CD4-positive, alpha-beta T cell (primary cell): ENCODE measurements at regions not wholly inside any gene's neighbourhood (a gene's known extent, or its start where the extent isn't known, plus 50 kb on each side); places are given as distances from the start of the nearest gene placed in this dataset.
"Not testable (repeated sequence)": the region's sequence is repeated elsewhere in the genome, so short reads cannot be mapped to it uniquely, and the experiment has no call there.

Experiments used
- ATAC-seq: fragments of 200-7000 bp; cut with Tn5 transposase; one replicate; pipeline ENCODE4 v1.10.0; 2022; ENCODE audit warnings: mild to moderate bottlenecking; ENCODE audit not compliant: poor library complexity
- CTCF ChIA-PET: fragments of 350-600 bp; sonication (Branson Sonifier 250); formaldehyde crosslinking; loops from one replicate; lab custom pipeline; 2021; ENCODE audit warnings: antibody characterized with exemption, inconsistent platforms; lab: Charles Lee
- POLR2A ChIA-PET: fragments of 350-600 bp; sonication (Branson Sonifier 250); formaldehyde crosslinking; loops from one replicate; lab custom pipeline; 2021; ENCODE audit warnings: antibody characterized with exemption, inconsistent platforms; lab: Charles Lee
- DNase-seq, 14 experiments: peaks; one replicate each; pipeline ENCODE4 v3.0.0-alpha.2; 2013 to 2020; ENCODE audit warnings: mixed read lengths in 2 of 14
- H3K27ac ChIP-seq, 2 donors: one replicate each; pipeline versions ENCODE4 v1.5.1 to v1.7.0; 2013; ENCODE audit warnings: low read length in 2 of 2, low read depth in 1 of 2, mild to moderate bottlenecking in 1 of 2
- H3K27me3 ChIP-seq, 2 experiments: 1 replicate in 1 of 2; 2 replicates in 1 of 2; pipeline versions ENCODE4 v1.6.1 to v1.7.0; 2013; ENCODE audit warnings: low read length in 2 of 2, control low read depth in 1 of 2, mild to moderate bottlenecking in 1 of 2, moderate library complexity in 1 of 2; ENCODE audit not compliant: insufficient read depth in 2 of 2, control insufficient read depth in 1 of 2
- H3K36me3 ChIP-seq: one replicate; pipeline ENCODE4 v1.6.1; 2013; ENCODE audit warnings: low read length, control low read depth; ENCODE audit not compliant: insufficient read depth
- H3K4me1 ChIP-seq: one replicate; pipeline ENCODE4 v1.6.1; 2013; ENCODE audit warnings: low read length, control low read depth; ENCODE audit not compliant: insufficient read depth
- H3K4me3 ChIP-seq: one replicate; pipeline ENCODE4 v1.5.1; 2013; ENCODE audit warnings: mild to moderate bottlenecking, low read length, moderate library complexity
- H3K9me3 ChIP-seq, 2 experiments: 1 replicate in 1 of 2; 2 replicates in 1 of 2; pipeline versions ENCODE4 v1.6.1 to v1.7.0; 2013; ENCODE audit warnings: low read length in 2 of 2, mild to moderate bottlenecking in 2 of 2, control low read depth in 1 of 2, moderate library complexity in 1 of 2; ENCODE audit not compliant: control insufficient read depth in 1 of 2, insufficient read depth in 1 of 2
- H3K27ac Mint-ChIP-seq: one replicate; pipeline ENCODE4 v1.8.0; 2020; ENCODE audit warnings: mixed read lengths
- H3K27me3 Mint-ChIP-seq: one replicate; pipeline ENCODE4 v1.8.0; 2021; ENCODE audit warnings: mixed read lengths
- H3K36me3 Mint-ChIP-seq: one replicate; pipeline ENCODE4 v1.8.0; 2021; ENCODE audit warnings: low read depth, mixed read lengths
- H3K4me1 Mint-ChIP-seq: one replicate; pipeline ENCODE4 v1.8.0; 2021; ENCODE audit warnings: low read depth, mixed read lengths
- H3K4me3 Mint-ChIP-seq: one replicate; pipeline ENCODE4 v1.8.0; 2020; ENCODE audit warnings: mild to moderate bottlenecking, mixed read lengths
- H3K9me3 Mint-ChIP-seq: one replicate; pipeline ENCODE4 v1.8.0; 2020; ENCODE audit warnings: mixed read lengths
- intact Hi-C, 2 experiments: fragments of 100-400 bp; cut with DNase I in 1 of 2; cut with micrococcal nuclease in 1 of 2; formaldehyde crosslinking; loops; one replicate each; pipeline versions ENCODE4 v1.15.1 to v1.9.0; 2023 to 2025; cut with DNase I, micrococcal nuclease
- TF ChIP-seq, protein P1 (sequence below): fragments of 200-600 bp; IDR thresholded peaks from one replicate; pipeline ENCODE4 v1.8.0; 2022; ENCODE audit warnings: antibody characterized with exemption, mild to moderate bottlenecking

DNA sequence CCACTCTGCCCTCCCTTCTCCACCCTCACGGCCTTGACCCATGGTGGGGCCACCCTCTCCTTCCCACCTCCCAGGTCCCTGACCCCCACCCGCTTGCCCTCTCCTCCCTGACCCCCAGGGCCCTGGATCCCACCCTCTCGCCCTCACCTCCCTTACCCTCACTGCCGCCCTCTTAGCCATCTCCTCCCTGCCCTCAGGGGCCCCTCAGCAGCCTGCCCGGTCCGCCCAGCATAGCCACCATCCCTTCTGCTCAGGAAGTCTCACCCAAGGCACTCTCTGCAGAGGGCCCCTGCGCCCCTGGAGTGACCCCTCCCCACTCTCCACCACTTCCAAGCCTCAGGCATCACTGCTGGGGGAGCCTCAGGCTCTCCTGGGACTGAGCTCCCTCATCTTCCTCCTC is 66.3 kb downstream of the MRPL36 start:
- no peaks in the 10 kb centered on the region for H3K9me3 ChIP-seq
- H3K4me1 ChIP-seq, result no peaks in the 10 kb centered on the region
- ChIA-PET CTCF (no interaction called here), POLR2A (no interaction called here)
- peaks cover 27% of the 10 kb centered on the region for H3K27me3 Mint-ChIP-seq
- no peaks in the 10 kb centered on the region for H3K4me1 Mint-ChIP-seq
- no peak overlapping the region for H3K4me3 ChIP-seq
- H3K9me3 Mint-ChIP-seq, result no peaks in the 10 kb centered on the region
- DNase-seq, result no peak
- H3K27ac Mint-ChIP-seq, result no peak overlapping the region
- no peaks in the 10 kb centered on the region for H3K36me3 ChIP-seq
- no peak overlapping the region for H3K4me3 Mint-ChIP-seq
- peaks cover 0 to 3% of the 10 kb centered on the region in 2 experiments for H3K27me3 ChIP-seq
- H3K36me3 Mint-ChIP-seq, result no peaks in the 10 kb centered on the region
- intact Hi-C loops, result no loop called here
- H3K27ac ChIP-seq, result no peak overlapping the region
- no peak for ATAC-seq
- TF ChIP-seq, protein P1, sequence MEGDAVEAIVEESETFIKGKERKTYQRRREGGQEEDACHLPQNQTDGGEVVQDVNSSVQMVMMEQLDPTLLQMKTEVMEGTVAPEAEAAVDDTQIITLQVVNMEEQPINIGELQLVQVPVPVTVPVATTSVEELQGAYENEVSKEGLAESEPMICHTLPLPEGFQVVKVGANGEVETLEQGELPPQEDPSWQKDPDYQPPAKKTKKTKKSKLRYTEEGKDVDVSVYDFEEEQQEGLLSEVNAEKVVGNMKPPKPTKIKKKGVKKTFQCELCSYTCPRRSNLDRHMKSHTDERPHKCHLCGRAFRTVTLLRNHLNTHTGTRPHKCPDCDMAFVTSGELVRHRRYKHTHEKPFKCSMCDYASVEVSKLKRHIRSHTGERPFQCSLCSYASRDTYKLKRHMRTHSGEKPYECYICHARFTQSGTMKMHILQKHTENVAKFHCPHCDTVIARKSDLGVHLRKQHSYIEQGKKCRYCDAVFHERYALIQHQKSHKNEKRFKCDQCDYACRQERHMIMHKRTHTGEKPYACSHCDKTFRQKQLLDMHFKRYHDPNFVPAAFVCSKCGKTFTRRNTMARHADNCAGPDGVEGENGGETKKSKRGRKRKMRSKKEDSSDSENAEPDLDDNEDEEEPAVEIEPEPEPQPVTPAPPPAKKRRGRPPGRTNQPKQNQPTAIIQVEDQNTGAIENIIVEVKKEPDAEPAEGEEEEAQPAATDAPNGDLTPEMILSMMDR, result no peak

DNA sequence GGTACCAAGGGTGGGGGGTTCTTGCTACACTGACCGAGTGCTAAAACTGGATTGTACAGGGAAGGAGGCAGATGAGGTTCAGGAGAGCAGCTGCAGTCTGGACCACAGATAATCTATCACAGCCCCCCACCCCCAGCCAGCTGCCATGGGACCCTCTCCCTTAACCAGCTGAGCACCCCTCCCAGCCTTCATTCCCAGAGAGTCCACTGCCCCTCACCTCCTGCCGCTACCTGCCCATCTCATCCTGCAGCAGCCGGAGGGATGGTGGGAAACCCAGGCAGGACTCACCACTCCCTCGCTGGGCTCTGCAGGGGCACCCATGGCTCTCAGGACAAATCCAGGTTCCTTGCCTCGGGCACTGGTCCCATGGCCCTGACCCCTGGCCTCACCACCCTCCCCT is 66.7 kb downstream of the MRPL36 start:
- H3K4me1 Mint-ChIP-seq, result no peaks in the 10 kb centered on the region
- CTCF ChIA-PET, result no interaction called here
- ATAC-seq (no peak), DNase-seq (peak in 1 of 14 experiments; percentile 8)
- Histone ChIP-seq H3K27ac (no peak overlapping the region), H3K4me3 (no peak overlapping the region), H3K36me3 (no peaks in the 10 kb centered on the region), H3K9me3 (no peaks in the 10 kb centered on the region), H3K4me1 (no peaks in the 10 kb centered on the region), H3K27me3 (peaks cover 0 to 3% of the 10 kb centered on the region in 2 experiments)
- TF ChIP-seq, protein P1, result no peak
- intact Hi-C loops, result no loop called here
- POLR2A ChIA-PET, result no interaction called here
- no peaks in the 10 kb centered on the region for H3K36me3 Mint-ChIP-seq
- no peaks in the 10 kb centered on the region for H3K9me3 Mint-ChIP-seq
- no peak overlapping the region for H3K4me3 Mint-ChIP-seq
- H3K27me3 Mint-ChIP-seq, result peaks cover 23% of the 10 kb centered on the region
- no peak overlapping the region for H3K27ac Mint-ChIP-seq

DNA sequence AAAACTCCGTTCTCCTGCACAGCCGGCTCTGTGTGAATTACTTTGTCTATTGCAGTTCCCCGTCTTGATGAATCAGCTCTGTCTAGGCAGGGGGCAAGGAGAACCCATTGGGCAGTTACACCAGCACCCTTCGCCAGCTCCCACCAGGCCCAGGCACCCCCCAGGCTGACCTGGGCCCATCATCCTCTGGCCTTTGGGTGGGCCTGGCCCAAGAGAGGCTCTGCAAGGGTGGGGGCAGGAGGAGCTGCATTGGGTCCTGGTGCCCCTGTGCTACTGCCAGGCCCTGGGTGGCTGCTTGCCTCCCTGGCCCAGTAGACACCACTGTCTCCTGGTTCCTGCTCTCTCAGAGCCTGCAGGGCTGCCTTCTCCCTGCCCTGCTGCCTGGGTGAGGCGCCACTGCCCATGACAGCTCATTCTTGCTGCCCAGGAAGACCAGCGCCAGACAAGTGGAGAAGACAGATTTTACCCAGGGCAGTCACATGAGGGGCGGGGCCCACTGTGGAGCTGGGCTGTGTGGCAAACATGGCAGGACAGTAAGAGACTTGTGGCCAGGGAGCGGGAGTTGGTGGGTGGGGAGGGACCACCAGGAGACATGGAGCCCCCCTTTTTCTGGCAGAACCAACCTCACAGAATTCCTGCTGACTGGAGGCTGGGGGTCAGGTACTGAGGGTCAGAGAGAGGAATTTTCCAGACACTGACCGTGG is 67.2 kb downstream of the MRPL36 start:
- H3K27ac Mint-ChIP-seq, result no peak overlapping the region
- Histone ChIP-seq H3K4me3 (no peak overlapping the region), H3K27ac (no peak overlapping the region), H3K4me1 (no peaks in the 10 kb centered on the region), H3K36me3 (no peaks in the 10 kb centered on the region), H3K9me3 (no peaks in the 10 kb centered on the region), H3K27me3 (peaks cover 0 to 3% of the 10 kb centered on the region in 2 experiments)
- ChIA-PET POLR2A (no interaction called here), CTCF (no interaction called here)
- TF ChIP-seq, protein P1, result no peak
- no peaks in the 10 kb centered on the region for H3K9me3 Mint-ChIP-seq
- no peaks in the 10 kb centered on the region for H3K4me1 Mint-ChIP-seq
- H3K27me3 Mint-ChIP-seq, result peaks cover 21% of the 10 kb centered on the region
- no peaks in the 10 kb centered on the region for H3K36me3 Mint-ChIP-seq
- intact Hi-C loops, result no loop called here
- no peak for ATAC-seq
- DNase-seq, result peak in 1 of 14 experiments; percentile 8
- H3K4me3 Mint-ChIP-seq, result no peak overlapping the region

DNA sequence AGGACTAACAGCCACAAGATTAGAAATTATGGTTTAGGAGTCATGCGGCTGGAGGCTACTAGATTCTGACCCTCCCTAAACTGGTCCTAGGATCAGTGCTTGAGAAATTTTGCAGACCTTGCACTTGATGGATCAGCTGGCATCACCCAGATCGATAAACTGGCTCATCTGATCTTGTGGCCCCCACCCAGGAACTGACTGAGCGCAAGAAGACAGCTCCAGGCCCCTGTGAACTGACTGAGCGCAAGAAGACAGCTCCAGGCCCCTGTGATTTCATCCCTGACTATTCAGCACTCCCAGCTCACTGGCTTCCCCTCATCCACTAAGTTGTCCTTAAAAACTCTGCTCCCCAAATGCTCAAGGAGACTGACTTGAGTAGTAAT is 67.8 kb downstream of the MRPL36 start:
- H3K4me1 Mint-ChIP-seq, DNase-seq, intact Hi-C loops, ATAC-seq, H3K27me3 ChIP-seq, H3K36me3 Mint-ChIP-seq, H3K4me3 ChIP-seq, H3K9me3 ChIP-seq, CTCF ChIA-PET, H3K4me3 Mint-ChIP-seq, H3K9me3 Mint-ChIP-seq, H3K27ac Mint-ChIP-seq, POLR2A ChIA-PET, H3K36me3 ChIP-seq, H3K4me1 ChIP-seq, H3K27ac ChIP-seq: not testable (repeated sequence)
- H3K27me3 Mint-ChIP-seq, result peaks cover 25% of the 10 kb centered on the region
